ENCODE measurements at regions not wholly inside any gene's neighbourhood (a gene's known extent, or its start where the extent isn't known, plus 50 kb on each side); places are given as distances from the start of the nearest gene placed in this dataset.
"Not testable (repeated sequence)": the region's sequence is repeated elsewhere in the genome, so short reads cannot be mapped to it uniquely, and the experiment has no call there.

- no peak for DNase-seq
Measured at GRCh38 chr3:30452446-30452845, 154.0 kb upstream of the TGFBR2 start.

DNA sequence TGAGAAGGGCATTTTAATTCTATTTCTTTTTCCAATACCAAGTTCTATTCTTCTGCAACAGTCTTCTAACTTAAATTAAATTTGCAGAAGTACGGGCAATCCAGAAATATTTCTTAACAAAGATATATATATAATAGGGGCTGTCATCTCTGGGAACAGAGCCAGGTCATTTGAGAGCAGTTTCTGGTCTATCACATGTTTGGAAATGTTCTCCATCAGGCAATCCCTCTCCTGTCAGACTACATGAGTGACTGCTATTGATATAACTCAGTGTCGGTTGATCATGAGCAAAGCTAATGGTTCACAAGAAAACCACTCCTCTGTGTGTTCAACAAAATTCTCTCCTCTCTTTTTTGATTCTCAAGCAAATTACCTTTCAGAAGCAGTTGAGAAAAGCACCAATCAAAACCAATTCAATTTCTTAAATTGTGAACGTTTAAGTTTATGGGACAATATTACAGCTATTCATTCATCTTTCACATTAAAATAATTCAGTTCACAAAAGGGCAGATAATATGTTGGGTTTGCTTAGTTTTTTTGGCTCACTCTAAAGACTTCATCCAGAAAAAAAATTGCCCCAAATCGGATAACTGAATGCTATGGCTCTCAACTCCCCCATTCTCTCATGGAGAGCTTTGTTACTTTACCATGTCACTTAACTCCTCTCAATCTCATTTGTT lies 152.9 kb upstream of the TGFBR2 start:
- no peak for DNase-seq

- no peak for DNase-seq
Measured at GRCh38 chr3:30454636-30455035, 151.8 kb upstream of the TGFBR2 start.

- not testable (repeated sequence) for DNase-seq
Measured at GRCh38 chr3:30455112-30455511, 151.3 kb upstream of the TGFBR2 start.

DNA sequence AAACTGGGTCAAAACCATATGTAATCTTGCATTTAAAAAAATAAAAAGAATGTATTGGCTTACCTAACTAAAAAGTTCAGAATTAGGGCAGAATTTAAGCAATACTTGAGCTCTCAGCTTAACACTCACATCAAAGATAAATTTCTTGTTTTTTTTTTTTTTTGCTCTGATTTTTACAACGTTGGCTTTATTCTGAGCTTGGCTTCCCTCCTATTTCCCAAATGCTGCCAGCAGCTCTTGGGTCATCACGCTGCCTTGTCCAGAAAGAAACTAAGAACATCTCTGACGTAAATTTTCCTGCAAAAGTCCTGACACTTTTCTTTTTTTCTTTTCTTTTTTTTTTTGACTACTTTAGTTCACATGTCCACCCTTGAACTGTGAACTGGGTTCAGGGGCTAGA lies 150.6 kb upstream of the TGFBR2 start:
- no peak for DNase-seq

GRCh38 chr3:30456264-30456663 lies 150.1 kb upstream of the TGFBR2 start:
- no peak for DNase-seq

- DNase-seq: no peak
Measured at GRCh38 chr3:30457081-30457480, 149.3 kb upstream of the TGFBR2 start.

- DNase-seq: no peak
Measured at GRCh38 chr3:30457726-30458125, 148.7 kb upstream of the TGFBR2 start.

DNA sequence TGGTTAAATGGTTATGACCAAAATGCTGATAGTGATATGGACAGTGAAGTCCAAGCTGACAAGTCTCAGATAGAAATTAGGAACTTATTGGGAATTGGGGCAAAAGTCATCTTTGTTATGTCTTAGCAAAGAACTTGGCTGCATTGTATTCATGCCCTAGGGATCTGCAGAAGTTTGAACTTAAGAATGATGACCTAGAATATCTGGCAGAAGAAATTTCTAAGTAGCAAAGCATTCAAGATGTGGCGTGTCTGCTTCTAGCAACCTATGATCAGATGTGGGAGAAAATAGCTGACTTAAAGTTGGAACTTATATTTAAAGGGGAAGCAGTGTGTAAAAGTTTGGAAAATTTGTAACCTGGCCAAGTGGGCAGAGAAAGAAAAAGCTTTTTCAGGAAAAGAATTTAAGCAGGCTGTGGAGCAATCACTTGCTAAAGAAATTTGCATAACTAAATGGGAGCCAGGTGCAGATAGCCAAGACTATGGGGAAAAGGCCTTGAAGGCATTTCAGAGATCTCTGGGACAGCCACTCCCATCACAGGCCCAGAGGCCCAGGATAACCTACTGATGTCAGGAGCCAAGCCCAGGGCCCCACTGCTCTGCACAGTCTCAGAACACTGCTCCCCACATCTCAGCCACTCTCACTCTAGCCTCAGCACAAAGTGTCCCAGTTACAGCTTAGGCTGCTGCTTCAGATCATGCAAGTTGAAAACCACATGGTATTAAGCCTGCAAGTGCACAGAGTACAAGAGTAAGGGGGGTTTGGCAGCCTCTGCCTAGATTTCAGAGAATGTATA lies 147.8 kb upstream of the TGFBR2 start:
- DNase-seq: no peak

GRCh38 chr3:30461311-30461710 lies 145.1 kb upstream of the TGFBR2 start:
- no peak for DNase-seq

- no peak for DNase-seq
Measured at GRCh38 chr3:30462721-30463470, 143.5 kb upstream of the TGFBR2 start.

DNA sequence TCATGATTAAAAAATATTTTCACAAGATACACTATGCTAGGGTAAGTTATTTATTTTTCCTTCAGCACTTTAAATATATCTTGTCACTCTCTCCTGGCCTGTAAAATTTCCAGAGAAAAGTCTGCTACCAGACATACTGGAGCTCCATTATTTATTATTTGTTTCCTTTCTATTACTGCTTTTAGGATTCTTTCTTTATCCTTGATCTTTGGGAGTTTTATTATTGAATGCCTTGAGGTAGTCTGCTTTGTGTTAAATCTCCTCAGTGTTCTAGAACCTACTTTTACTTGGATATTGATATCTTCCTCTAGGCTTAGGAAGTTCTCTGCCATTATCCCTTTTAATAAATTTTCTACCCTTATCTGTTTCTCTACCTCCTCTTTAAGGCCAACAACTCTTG lies 142.0 kb upstream of the TGFBR2 start:
- DNase-seq: no peak

DNA sequence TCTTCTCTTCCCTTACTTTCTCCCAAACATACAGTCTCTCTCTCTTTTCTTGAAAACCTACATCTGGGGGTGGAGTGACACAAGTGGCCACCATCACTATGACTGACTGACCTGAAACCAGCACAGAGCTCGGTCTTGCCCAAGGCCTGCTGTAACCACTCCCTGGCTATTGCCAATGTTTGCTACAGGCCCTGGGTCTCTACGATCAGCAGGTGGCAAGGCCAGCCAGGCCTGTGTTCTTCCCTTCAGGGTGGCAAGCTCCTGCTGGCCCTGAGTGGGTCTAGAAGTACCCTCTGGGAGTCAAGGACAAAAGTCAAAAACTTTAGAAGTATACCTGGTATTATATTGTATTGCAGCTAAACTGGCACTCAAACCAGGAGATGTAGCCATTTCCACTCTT lies 140.9 kb upstream of the TGFBR2 start:
- DNase-seq: no peak

DNA sequence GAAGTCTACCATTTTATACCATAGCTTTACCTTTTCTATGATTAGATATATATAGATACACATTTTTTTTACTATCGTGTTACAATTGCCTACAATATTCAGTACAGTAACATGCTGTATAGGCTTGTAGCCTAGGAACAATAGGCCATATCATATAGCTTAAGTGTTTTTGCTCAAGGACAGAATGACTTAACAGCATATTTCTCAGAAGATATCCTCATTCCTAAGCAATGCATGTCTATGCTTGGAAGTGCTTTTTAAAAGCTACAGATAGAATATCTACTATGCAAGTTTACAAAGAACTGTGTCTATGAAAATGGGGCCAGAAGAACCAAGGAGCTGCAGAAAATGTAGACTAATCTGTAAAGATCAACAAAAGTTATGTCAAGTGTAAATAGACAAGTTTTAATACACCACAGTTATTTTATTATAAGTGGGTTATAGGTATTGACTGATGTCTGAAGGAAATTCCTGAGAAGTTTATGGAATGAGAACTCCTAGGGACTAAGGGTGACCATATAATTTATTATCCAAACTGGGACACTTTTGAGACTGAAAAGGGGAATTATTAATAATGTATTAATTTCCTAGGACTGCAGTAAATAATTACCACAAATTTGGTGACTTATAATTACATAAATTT lies 138.7 kb upstream of the TGFBR2 start:
- no peak for DNase-seq

DNA sequence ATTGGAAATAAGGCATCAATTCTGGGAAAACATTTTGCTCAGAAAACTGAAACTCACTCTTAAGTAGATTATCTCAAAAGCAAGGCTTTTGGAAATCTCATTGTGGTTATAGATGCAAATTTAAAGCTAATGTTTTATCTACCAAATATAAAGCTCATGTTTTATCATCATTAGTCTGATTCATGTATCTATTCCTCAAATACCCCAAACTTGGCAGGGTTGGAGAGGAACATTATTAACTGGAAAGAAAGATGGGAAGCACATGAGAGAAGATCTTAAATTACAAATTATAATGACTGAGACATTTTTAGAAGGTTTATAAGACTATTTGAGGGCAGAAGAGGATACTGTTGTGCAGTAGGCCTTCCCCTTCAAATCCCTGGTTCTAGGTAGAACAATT lies 137.3 kb upstream of the TGFBR2 start:
- no peak for DNase-seq

DNA sequence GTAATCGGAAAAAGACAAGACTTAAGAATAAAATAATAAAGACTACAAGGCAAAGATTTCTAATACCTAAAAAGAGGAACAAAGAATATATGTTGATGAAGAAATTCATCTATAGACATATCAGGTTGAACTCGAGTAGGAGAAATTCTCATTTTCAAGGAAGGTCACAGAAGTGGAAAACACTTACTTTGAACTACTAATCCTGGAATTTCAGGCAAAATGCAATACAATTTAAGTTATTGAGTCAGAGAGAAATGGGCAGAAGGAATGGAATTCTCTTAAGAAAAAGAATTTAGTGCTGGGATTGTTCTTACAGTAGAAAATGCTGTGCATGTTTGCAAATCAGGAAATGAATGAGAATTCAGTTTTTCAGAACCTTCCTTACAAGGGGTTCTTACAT lies 135.9 kb upstream of the TGFBR2 start:
- no peak for DNase-seq

GRCh38 chr3:30471066-30471465 lies 135.3 kb upstream of the TGFBR2 start:
- no peak for DNase-seq

GRCh38 chr3:30471796-30472489 lies 134.5 kb upstream of the TGFBR2 start:
- DNase-seq: no peak

- DNase-seq: no peak
Measured at GRCh38 chr3:30473374-30474051, 132.9 kb upstream of the TGFBR2 start.

DNA sequence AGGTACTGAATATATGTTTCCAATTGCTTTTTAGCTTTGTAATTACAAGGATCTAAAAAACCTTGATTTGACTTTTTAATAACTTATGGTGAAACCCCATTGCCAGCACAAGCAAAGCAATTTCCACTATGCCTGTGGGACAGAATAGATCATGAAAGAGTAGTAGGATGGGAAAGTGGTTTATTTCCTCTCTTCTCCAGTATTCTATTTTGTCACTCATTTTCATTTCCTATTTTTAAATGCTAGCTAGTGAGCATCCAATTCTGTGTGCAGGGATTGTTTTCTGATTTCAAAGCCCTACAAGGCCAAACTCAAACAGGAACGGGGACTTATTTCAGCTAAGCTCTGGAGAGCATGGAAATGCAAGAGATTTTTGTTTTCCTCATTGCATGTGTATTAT lies 132.0 kb upstream of the TGFBR2 start:
- no peak for DNase-seq

- no peak for DNase-seq
Measured at GRCh38 chr3:30475038-30475808, 131.2 kb upstream of the TGFBR2 start.
